ENCODE measurements at regions not wholly inside any gene's neighbourhood (a gene's known extent, or its start where the extent isn't known, plus 50 kb on each side); places are given as distances from the start of the nearest gene placed in this dataset.
"Not testable (repeated sequence)": the region's sequence is repeated elsewhere in the genome, so short reads cannot be mapped to it uniquely, and the experiment has no call there.

- not testable (repeated sequence) for TF ChIP-seq ZC3H10 (CRISPR knock-in tag; IDR thresholded peaks at IDR 0.05); ZNF8 (CRISPR knock-in tag; IDR thresholded peaks at IDR 0.05); ARNTL (CRISPR knock-in tag; IDR thresholded peaks at IDR 0.05; ENCODE audit: borderline replicate concordance, low read depth); PATZ1 (CRISPR knock-in tag; IDR thresholded peaks at IDR 0.05; ENCODE audit: borderline replicate concordance); RARB (CRISPR knock-in tag; IDR thresholded peaks at IDR 0.05); TCF4 (CRISPR knock-in tag; IDR thresholded peaks at IDR 0.05; ENCODE audit: borderline replicate concordance); BACH2 (CRISPR knock-in tag; IDR thresholded peaks at IDR 0.05; ENCODE audit: borderline replicate concordance); CSDC2 (CRISPR knock-in tag; IDR thresholded peaks at IDR 0.05); OSR1 (CRISPR knock-in tag; IDR thresholded peaks at IDR 0.05); ZNF70 (CRISPR knock-in tag; IDR thresholded peaks at IDR 0.05); CSRNP3 (CRISPR knock-in tag; IDR thresholded peaks at IDR 0.05)
These were observed 50.2 kb upstream of the GABRQ start for GRCh38 chrX:152587523-152587922.

All from SK-N-SH treated with all-trans-retinoic acid at 6 μM for 48 hours (cell line).